ENCODE measurements at regions not wholly inside any gene's neighbourhood (a gene's known extent, or its start where the extent isn't known, plus 50 kb on each side); places are given as distances from the start of the nearest gene placed in this dataset.

DNA sequence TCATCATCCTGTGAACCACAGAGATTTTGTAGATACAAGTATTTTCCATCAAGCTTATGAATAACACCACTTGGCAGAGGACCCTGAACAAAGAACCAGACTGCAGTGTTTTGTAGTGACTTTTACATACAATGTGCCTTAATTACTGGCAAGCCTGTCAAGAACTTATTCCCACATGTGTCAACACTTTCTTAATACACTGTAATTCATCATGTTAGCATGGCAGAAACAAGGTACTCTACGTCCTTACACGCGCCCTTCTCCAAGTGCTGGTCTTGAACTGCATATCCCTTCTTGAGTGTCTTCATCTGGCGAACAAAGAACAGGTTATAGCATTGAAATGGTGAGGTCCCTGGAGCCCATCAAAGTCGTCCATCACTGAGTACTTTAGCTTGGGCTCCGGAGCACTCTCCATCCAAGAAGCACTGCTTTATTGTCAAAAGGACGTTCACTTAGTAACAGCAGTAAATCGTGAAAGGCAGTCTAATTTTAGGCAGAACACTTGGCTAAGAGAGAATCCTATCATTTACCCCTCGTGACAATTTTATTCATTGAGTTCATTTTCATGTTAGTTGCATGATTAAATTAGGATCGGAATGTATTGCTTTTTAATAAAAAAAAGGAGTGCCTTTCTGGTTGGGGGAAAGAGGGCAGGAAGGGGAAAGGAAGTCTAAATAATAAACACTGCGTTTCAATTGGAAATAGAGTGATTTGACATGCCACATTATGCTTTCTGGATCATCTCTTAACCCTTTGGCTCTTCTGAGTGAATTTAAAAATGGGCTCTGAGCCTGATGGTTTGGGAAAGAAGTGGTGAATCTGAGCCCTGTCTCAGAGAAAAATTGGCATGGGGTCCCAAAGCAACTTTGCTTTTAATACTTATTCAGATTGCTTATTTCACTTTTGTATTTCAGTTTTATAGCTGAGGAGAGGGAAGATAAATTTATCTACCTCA, 376.1 kb downstream of the DLEU7 start:
- DNase-seq = no peak
- Histone ChIP-seq H3K27ac (ENCODE audit: insufficient read length, low read depth, low read length) (no peak overlapping the region), H4K8ac (replicated peaks; ENCODE audit: insufficient read length, low read depth, low read length) (no peak overlapping the region), H3K23me2 (ENCODE audit: insufficient read length, low read depth, low read length, poor library complexity, severe bottlenecking) (no peaks in the 10 kb centered on the region), H4K20me1 (ENCODE audit: control insufficient read depth, insufficient read depth, insufficient read length) (no peaks in the 10 kb centered on the region), H3K79me2 (ENCODE audit: insufficient read depth, low read length) (peaks cover 2% of the 10 kb centered on the region; the same call in 1 of the 2 replicates), H3K9ac (ENCODE audit: extremely low read depth, insufficient read length, low read length) (no peak overlapping the region), H2AFZ (ENCODE audit: low read length) (no peak overlapping the region), H3K56ac (ENCODE audit: insufficient read length, low read depth, low read length) (no peak overlapping the region), H3K14ac (ENCODE audit: insufficient read depth, low read length) (no peak overlapping the region), H4K91ac (ENCODE audit: insufficient read length, low read depth, low read length) (no peak overlapping the region), H3K4ac (ENCODE audit: low read depth, low read length) (no peak overlapping the region), H3K4me1 (ENCODE audit: insufficient read depth, low read length) (no peaks in the 10 kb centered on the region), H3K4me2 (ENCODE audit: insufficient read depth, insufficient read length, low read length) (no peak overlapping the region), H3K9me3 (ENCODE audit: control insufficient read depth, low read depth, low read length) (no peaks in the 10 kb centered on the region), H3T11ph (ENCODE audit: low read length) (no peak overlapping the region), H2BK5ac (ENCODE audit: insufficient read length, low read length) (no peak overlapping the region), H2BK15ac (ENCODE audit: low read depth, low read length) (no peak overlapping the region), H3K27me3 (ENCODE audit: insufficient read depth, low read length) (no peaks in the 10 kb centered on the region), H2BK20ac (ENCODE audit: low read depth, low read length, poor library complexity, severe bottlenecking) (no peak overlapping the region), H3K79me1 (ENCODE audit: insufficient read depth, low read depth, low read length, poor library complexity, severe bottlenecking) (no peaks in the 10 kb centered on the region), H3K18ac (ENCODE audit: insufficient read length, low read depth, low read length) (no peak overlapping the region), H2BK120ac (ENCODE audit: low read depth, low read length, poor library complexity, severe bottlenecking) (no peak overlapping the region), H4K5ac (ENCODE audit: insufficient read length, low read depth, low read length) (no peak overlapping the region), H2AK5ac (ENCODE audit: insufficient read length, low read length) (no peak overlapping the region), H2BK12ac (ENCODE audit: insufficient read length, low read depth, low read length) (no peak overlapping the region), H3K23ac (ENCODE audit: insufficient read length, low read depth, low read length) (no peak overlapping the region)
- Mint-ChIP-seq H3K27ac (no peak overlapping the region), H3K9me3 (no peaks in the 10 kb centered on the region), H3K4me1 (no peaks in the 10 kb centered on the region), H3K36me3 (ENCODE audit: insufficient read depth in 1 of 3, low read depth in 3 of 3) (no peaks in the 10 kb centered on the region), H3K27me3 (ENCODE audit: low read depth) (no peaks in the 10 kb centered on the region), H3K4me3 (no peak overlapping the region)
- WGBS (ENCODE audit: extremely low coverage, insufficient read length, low lambda C conversion rate) = no CpG with 5 or more reads among the region's 11 CpGs
- TF ChIP-seq, protein P1, sequence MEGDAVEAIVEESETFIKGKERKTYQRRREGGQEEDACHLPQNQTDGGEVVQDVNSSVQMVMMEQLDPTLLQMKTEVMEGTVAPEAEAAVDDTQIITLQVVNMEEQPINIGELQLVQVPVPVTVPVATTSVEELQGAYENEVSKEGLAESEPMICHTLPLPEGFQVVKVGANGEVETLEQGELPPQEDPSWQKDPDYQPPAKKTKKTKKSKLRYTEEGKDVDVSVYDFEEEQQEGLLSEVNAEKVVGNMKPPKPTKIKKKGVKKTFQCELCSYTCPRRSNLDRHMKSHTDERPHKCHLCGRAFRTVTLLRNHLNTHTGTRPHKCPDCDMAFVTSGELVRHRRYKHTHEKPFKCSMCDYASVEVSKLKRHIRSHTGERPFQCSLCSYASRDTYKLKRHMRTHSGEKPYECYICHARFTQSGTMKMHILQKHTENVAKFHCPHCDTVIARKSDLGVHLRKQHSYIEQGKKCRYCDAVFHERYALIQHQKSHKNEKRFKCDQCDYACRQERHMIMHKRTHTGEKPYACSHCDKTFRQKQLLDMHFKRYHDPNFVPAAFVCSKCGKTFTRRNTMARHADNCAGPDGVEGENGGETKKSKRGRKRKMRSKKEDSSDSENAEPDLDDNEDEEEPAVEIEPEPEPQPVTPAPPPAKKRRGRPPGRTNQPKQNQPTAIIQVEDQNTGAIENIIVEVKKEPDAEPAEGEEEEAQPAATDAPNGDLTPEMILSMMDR (conservative IDR thresholded peaks at IDR 0.05) = no peak

All from H9 (cell line).